Dendritic cell treated with granulocyte-macrophage colony-stimulating factor and Interleukin-4, amounts not matched to agents 40 ng/mL and 50 ng/mL, for 4 days (primary cell): ENCODE measurements at regions not wholly inside any gene's neighbourhood (a gene's known extent, or its start where the extent isn't known, plus 50 kb on each side); places are given as distances from the start of the nearest gene placed in this dataset.

Experiments used
- H3K27ac Mint-ChIP-seq: one replicate; pipeline ENCODE4 v1.8.0; 2022; ENCODE audit warnings: mild to moderate bottlenecking, mixed read lengths
- H3K27me3 Mint-ChIP-seq: one replicate; pipeline ENCODE4 v1.8.0; 2022; ENCODE audit warnings: mild to moderate bottlenecking, mixed read lengths
- H3K36me3 Mint-ChIP-seq: one replicate; pipeline ENCODE4 v1.8.0; 2022; ENCODE audit warnings: low read depth, mixed read lengths
- H3K4me1 Mint-ChIP-seq: one replicate; pipeline ENCODE4 v1.8.0; 2022; ENCODE audit warnings: low read depth, mixed read lengths
- H3K4me3 Mint-ChIP-seq: one replicate; pipeline ENCODE4 v1.8.0; 2022; ENCODE audit warnings: mild to moderate bottlenecking, moderate library complexity, mixed read lengths
- H3K9me3 Mint-ChIP-seq: one replicate; pipeline ENCODE4 v1.8.0; 2022; ENCODE audit warnings: mixed read lengths
- intact Hi-C: fragments of 100-400 bp; cut with micrococcal nuclease; formaldehyde crosslinking; loops from one replicate; pipeline ENCODE4 v1.15.0; 2022

- Mint-ChIP-seq H3K4me3 (no peak overlapping the region), H3K9me3 (peaks cover 10% of the 10 kb centered on the region), H3K36me3 (no peaks in the 10 kb centered on the region), H3K27ac (no peak overlapping the region), H3K4me1 (no peaks in the 10 kb centered on the region), H3K27me3 (no peaks in the 10 kb centered on the region)
- intact Hi-C loops: no loop called here
Observed at GRCh38 chr7:10789170-10789569, 184.5 kb upstream of the PHF14 start.

GRCh38 chr7:10790910-10791309, 182.8 kb upstream of the PHF14 start:
- H3K27me3 Mint-ChIP-seq: no peaks in the 10 kb centered on the region
- peaks cover 18% of the 10 kb centered on the region for H3K9me3 Mint-ChIP-seq
- intact Hi-C loops: no loop called here
- H3K4me1 Mint-ChIP-seq: no peaks in the 10 kb centered on the region
- no peak overlapping the region for H3K4me3 Mint-ChIP-seq
- H3K27ac Mint-ChIP-seq: no peak overlapping the region
- H3K36me3 Mint-ChIP-seq: no peaks in the 10 kb centered on the region

GRCh38 chr7:10793995-10794775, 179.5 kb upstream of the PHF14 start:
- H3K4me1 Mint-ChIP-seq: no peaks in the 10 kb centered on the region
- no peak overlapping the region for H3K27ac Mint-ChIP-seq
- H3K9me3 Mint-ChIP-seq: peaks cover 9% of the 10 kb centered on the region
- no peaks in the 10 kb centered on the region for H3K27me3 Mint-ChIP-seq
- no peak overlapping the region for H3K4me3 Mint-ChIP-seq
- no peaks in the 10 kb centered on the region for H3K36me3 Mint-ChIP-seq
- intact Hi-C loops: no loop called here

- H3K4me3 Mint-ChIP-seq: no peak overlapping the region
- H3K27me3 Mint-ChIP-seq: no peaks in the 10 kb centered on the region
- H3K9me3 Mint-ChIP-seq: peaks cover 9% of the 10 kb centered on the region
- no peaks in the 10 kb centered on the region for H3K4me1 Mint-ChIP-seq
- no peaks in the 10 kb centered on the region for H3K36me3 Mint-ChIP-seq
- intact Hi-C loops: no loop called here
- no peak overlapping the region for H3K27ac Mint-ChIP-seq
Observed at GRCh38 chr7:10797157-10797556, 176.5 kb upstream of the PHF14 start.

GRCh38 chr7:10798044-10798443, 175.6 kb upstream of the PHF14 start:
- Mint-ChIP-seq H3K36me3 (no peaks in the 10 kb centered on the region), H3K27ac (no peak overlapping the region), H3K4me1 (no peaks in the 10 kb centered on the region), H3K27me3 (no peaks in the 10 kb centered on the region), H3K4me3 (no peak overlapping the region), H3K9me3 (peaks cover 9% of the 10 kb centered on the region)
- intact Hi-C loops: no loop called here

GRCh38 chr7:10799475-10799874, 174.2 kb upstream of the PHF14 start:
- H3K27me3 Mint-ChIP-seq: no peaks in the 10 kb centered on the region
- H3K36me3 Mint-ChIP-seq: no peaks in the 10 kb centered on the region
- H3K9me3 Mint-ChIP-seq: peaks cover 5% of the 10 kb centered on the region
- intact Hi-C loops: no loop called here
- H3K4me1 Mint-ChIP-seq: no peaks in the 10 kb centered on the region
- H3K27ac Mint-ChIP-seq: no peak overlapping the region
- H3K4me3 Mint-ChIP-seq: no peak overlapping the region

GRCh38 chr7:10802011-10802410, 171.7 kb upstream of the PHF14 start:
- H3K36me3 Mint-ChIP-seq: no peaks in the 10 kb centered on the region
- H3K4me3 Mint-ChIP-seq: no peak overlapping the region
- intact Hi-C loops: no loop called here
- H3K27ac Mint-ChIP-seq: no peak overlapping the region
- no peaks in the 10 kb centered on the region for H3K4me1 Mint-ChIP-seq
- H3K9me3 Mint-ChIP-seq: no peaks in the 10 kb centered on the region
- H3K27me3 Mint-ChIP-seq: no peaks in the 10 kb centered on the region

GRCh38 chr7:10802526-10802925, 171.1 kb upstream of the PHF14 start:
- Mint-ChIP-seq H3K9me3 (no peaks in the 10 kb centered on the region), H3K27ac (no peak overlapping the region), H3K4me3 (no peak overlapping the region), H3K4me1 (no peaks in the 10 kb centered on the region), H3K27me3 (no peaks in the 10 kb centered on the region), H3K36me3 (no peaks in the 10 kb centered on the region)
- intact Hi-C loops: no loop called here

GRCh38 chr7:10803720-10804119, 170.0 kb upstream of the PHF14 start:
- H3K27ac Mint-ChIP-seq: no peak overlapping the region
- intact Hi-C loops: no loop called here
- no peaks in the 10 kb centered on the region for H3K4me1 Mint-ChIP-seq
- no peak overlapping the region for H3K4me3 Mint-ChIP-seq
- peaks cover 3% of the 10 kb centered on the region for H3K9me3 Mint-ChIP-seq
- no peaks in the 10 kb centered on the region for H3K36me3 Mint-ChIP-seq
- no peaks in the 10 kb centered on the region for H3K27me3 Mint-ChIP-seq

GRCh38 chr7:10804770-10805169, 168.9 kb upstream of the PHF14 start:
- Mint-ChIP-seq H3K27ac (no peak overlapping the region), H3K9me3 (peaks cover 13% of the 10 kb centered on the region), H3K36me3 (no peaks in the 10 kb centered on the region), H3K4me1 (no peaks in the 10 kb centered on the region), H3K4me3 (no peak overlapping the region), H3K27me3 (no peaks in the 10 kb centered on the region)
- intact Hi-C loops: no loop called here

GRCh38 chr7:10815546-10815945, 158.1 kb upstream of the PHF14 start:
- H3K9me3 Mint-ChIP-seq: peaks cover 19% of the 10 kb centered on the region
- intact Hi-C loops: no loop called here
- H3K27me3 Mint-ChIP-seq: no peaks in the 10 kb centered on the region
- no peak overlapping the region for H3K4me3 Mint-ChIP-seq
- no peak overlapping the region for H3K27ac Mint-ChIP-seq
- H3K4me1 Mint-ChIP-seq: no peaks in the 10 kb centered on the region
- H3K36me3 Mint-ChIP-seq: no peaks in the 10 kb centered on the region

- Mint-ChIP-seq H3K4me1 (no peaks in the 10 kb centered on the region), H3K9me3 (peaks cover 3% of the 10 kb centered on the region), H3K36me3 (no peaks in the 10 kb centered on the region), H3K4me3 (no peak overlapping the region), H3K27ac (no peak overlapping the region), H3K27me3 (no peaks in the 10 kb centered on the region)
- intact Hi-C loops: no loop called here
Observed at GRCh38 chr7:10821156-10821555, 152.5 kb upstream of the PHF14 start.

GRCh38 chr7:10824154-10824553, 149.5 kb upstream of the PHF14 start:
- H3K4me3 Mint-ChIP-seq: no peak overlapping the region

GRCh38 chr7:10838228-10838627, 135.4 kb upstream of the PHF14 start:
- intact Hi-C loops: no loop called here
- no peaks in the 10 kb centered on the region for H3K9me3 Mint-ChIP-seq
- H3K36me3 Mint-ChIP-seq: no peaks in the 10 kb centered on the region
- no peaks in the 10 kb centered on the region for H3K4me1 Mint-ChIP-seq
- H3K27ac Mint-ChIP-seq: no peak overlapping the region
- H3K4me3 Mint-ChIP-seq: no peak overlapping the region
- no peaks in the 10 kb centered on the region for H3K27me3 Mint-ChIP-seq

More at GRCh38 chr7:10824154-10824553, 149.5 kb upstream of the PHF14 start:
- Mint-ChIP-seq H3K27me3 (no peaks in the 10 kb centered on the region), H3K36me3 (no peaks in the 10 kb centered on the region), H3K9me3 (no peaks in the 10 kb centered on the region), H3K4me1 (no peaks in the 10 kb centered on the region), H3K27ac (no peak overlapping the region)
- intact Hi-C loops: no loop called here

- Mint-ChIP-seq H3K36me3 (no peaks in the 10 kb centered on the region), H3K27me3 (no peaks in the 10 kb centered on the region), H3K4me3 (no peak overlapping the region), H3K4me1 (no peaks in the 10 kb centered on the region), H3K9me3 (peaks cover 9% of the 10 kb centered on the region), H3K27ac (no peak overlapping the region)
- intact Hi-C loops: no loop called here
Observed at GRCh38 chr7:10845225-10845624, 128.4 kb upstream of the PHF14 start.
